ENCODE measurements at regions not wholly inside any gene's neighbourhood (a gene's known extent, or its start where the extent isn't known, plus 50 kb on each side); places are given as distances from the start of the nearest gene placed in this dataset.

- H3K27ac Mint-ChIP-seq = no peak overlapping the region
- no peaks in the 10 kb centered on the region for H3K4me1 Mint-ChIP-seq
- no peaks in the 10 kb centered on the region for H3K9me3 Mint-ChIP-seq (ENCODE audit: low read depth)
- no peaks in the 10 kb centered on the region for H3K36me3 Mint-ChIP-seq
- DNase-seq (no peak), ATAC-seq (no peak)
- CTCF ChIA-PET = no interaction called here
- no peak overlapping the region for H3K4me3 Mint-ChIP-seq
- no peaks in the 10 kb centered on the region for H3K27me3 Mint-ChIP-seq
These were observed 108.7 kb upstream of the MIS18BP1 start for GRCh38 chr14:45361727-45362126.

GRCh38 chr14:45359746-45360145 lies 106.7 kb upstream of the MIS18BP1 start:
- CTCF ChIA-PET = no interaction called here
- ATAC-seq = no peak
- H3K4me3 Mint-ChIP-seq = no peak overlapping the region

GRCh38 chr14:45332360-45332988 lies 79.5 kb upstream of the MIS18BP1 start:
- Mint-ChIP-seq H3K9me3 (ENCODE audit: low read depth) (peaks cover 8% of the 10 kb centered on the region), H3K27ac (no peak overlapping the region), H3K36me3 (no peaks in the 10 kb centered on the region), H3K27me3 (no peaks in the 10 kb centered on the region), H3K4me3 (no peak overlapping the region), H3K4me1 (no peaks in the 10 kb centered on the region)
- no peak for DNase-seq
- no peak for ATAC-seq
- CTCF ChIA-PET = no interaction called here

More at GRCh38 chr14:45359746-45360145, 106.7 kb upstream of the MIS18BP1 start:
- DNase-seq = no peak
- no peaks in the 10 kb centered on the region for H3K36me3 Mint-ChIP-seq
- no peak overlapping the region for H3K27ac Mint-ChIP-seq
- H3K4me1 Mint-ChIP-seq = no peaks in the 10 kb centered on the region
- no peaks in the 10 kb centered on the region for H3K9me3 Mint-ChIP-seq (ENCODE audit: low read depth)
- no peaks in the 10 kb centered on the region for H3K27me3 Mint-ChIP-seq

DNA sequence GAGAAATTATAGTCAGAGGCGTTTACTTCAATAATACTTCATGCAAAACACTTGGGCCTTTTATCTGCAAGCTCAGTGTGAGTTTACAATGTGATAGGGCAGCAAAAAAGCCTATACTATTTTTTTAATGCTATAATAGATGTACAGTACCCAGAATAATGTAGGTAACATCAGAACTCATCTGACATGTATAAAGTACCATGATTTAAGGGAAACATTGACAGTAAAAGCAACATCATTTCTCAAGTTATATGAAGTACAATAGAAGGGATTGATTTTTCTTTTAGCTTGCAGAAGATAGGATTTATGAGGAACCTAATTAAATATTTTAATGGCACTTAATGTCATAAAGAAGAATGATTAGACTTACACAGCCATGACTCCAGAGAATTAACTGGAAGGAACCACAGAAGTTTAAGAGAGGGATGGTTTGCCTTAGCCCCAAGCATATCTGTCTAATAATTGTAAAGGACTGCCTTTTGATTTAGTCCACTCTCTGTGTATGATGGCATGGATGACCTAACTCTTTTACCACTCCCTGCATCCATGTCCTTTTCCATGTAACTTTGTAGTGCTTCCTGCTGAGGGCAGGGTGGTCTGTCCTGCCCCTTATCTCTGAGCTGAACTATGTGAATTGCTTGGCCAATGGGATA lies 55.9 kb upstream of the MIS18BP1 start:
- no peaks in the 10 kb centered on the region for H3K4me1 Mint-ChIP-seq
- H3K36me3 Mint-ChIP-seq = no peaks in the 10 kb centered on the region
- CTCF ChIA-PET = no interaction called here
- DNase-seq (no peak), ATAC-seq (no peak)
- no peak overlapping the region for H3K4me3 Mint-ChIP-seq
- no peak overlapping the region for H3K27ac Mint-ChIP-seq
- peaks cover 3% of the 10 kb centered on the region for H3K27me3 Mint-ChIP-seq
- peaks cover 2% of the 10 kb centered on the region for H3K9me3 Mint-ChIP-seq (ENCODE audit: low read depth)

All from activated CD8-positive, alpha-beta memory T cell treated with anti-CD3 and anti-CD28 coated beads, Interleukin-2, amount 10 ng/mL, durations not matched to agents 7 days and 5 days (primary cell).